ENCODE measurements at regions not wholly inside any gene's neighbourhood (a gene's known extent, or its start where the extent isn't known, plus 50 kb on each side); places are given as distances from the start of the nearest gene placed in this dataset.
"Not testable (repeated sequence)": the region's sequence is repeated elsewhere in the genome, so short reads cannot be mapped to it uniquely, and the experiment has no call there.

DNA sequence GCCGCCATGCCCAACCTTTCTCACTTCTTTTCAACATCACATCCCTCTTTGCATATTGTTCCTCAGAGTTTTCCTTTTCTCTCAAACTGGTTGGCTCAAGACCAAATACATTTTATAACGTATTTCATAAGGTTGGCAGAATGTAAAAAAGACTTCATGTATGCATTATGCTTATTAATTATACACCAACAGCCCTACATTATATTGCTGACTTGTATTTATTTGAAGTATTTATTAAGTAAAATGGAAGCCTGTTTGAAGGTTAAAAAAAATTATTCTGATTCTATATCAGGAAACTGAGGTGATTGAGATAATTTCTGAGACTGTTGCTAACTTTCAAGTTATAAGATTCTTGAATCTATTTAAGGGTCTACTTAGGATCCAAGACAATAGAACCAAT, 208.0 kb upstream of the KCNH7 start:
- DNase-seq = no peak

- no peak for DNase-seq
Observed at GRCh38 chr2:163045830-163046229, 207.3 kb upstream of the KCNH7 start.

- DNase-seq = peak; percentile 42
Observed at GRCh38 chr2:163044114-163044513, 205.5 kb upstream of the KCNH7 start.

- no peak for DNase-seq
Observed at GRCh38 chr2:163043201-163043600, 204.6 kb upstream of the KCNH7 start.

- no peak for DNase-seq
Observed at GRCh38 chr2:163039266-163039665, 200.7 kb upstream of the KCNH7 start.

DNA sequence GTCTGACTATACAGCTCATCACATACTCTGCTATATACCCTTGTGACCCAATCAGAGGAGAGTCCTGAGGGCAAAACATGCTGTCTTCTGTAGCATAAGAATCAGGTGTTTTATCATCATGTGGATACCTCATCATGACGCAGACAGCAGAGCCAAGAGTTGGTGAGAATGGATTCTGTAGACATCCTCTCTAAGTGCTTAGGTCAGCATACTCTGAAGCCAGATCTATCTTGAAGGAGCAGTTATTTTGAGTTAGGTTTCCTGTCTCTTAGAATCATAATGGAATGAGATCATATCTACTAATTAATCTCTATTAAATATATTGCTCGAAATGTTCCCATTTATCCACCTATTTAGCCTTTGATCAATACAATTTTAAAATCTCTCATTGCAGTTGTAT, 190.2 kb upstream of the KCNH7 start:
- DNase-seq = no peak

- DNase-seq = not testable (repeated sequence)
Observed at GRCh38 chr2:163026136-163026775, 187.7 kb upstream of the KCNH7 start.

DNA sequence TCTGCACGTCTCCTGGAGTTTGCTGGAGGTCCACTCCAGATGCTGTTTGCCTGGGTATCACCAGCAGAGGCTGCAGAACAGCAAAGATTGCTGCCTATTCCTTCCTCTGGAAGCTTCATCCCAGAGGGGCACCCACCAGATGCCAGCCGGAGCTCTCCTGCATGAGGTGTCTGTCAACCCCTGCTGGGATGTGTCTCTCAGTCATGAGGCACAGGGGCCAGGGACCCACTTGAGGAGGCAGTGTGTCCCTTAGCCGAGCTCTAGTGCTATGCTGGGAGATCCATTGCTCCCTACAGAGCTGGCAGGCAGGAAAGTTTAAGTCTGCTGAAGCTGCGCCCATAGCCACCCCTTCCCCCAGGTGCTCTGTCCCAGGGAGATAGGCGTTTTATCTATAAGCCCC, 178.3 kb upstream of the KCNH7 start:
- DNase-seq = not testable (repeated sequence)

- no peak for DNase-seq
Observed at GRCh38 chr2:163011000-163011399, 172.4 kb upstream of the KCNH7 start.

- DNase-seq = no peak
Observed at GRCh38 chr2:163008642-163009041, 170.1 kb upstream of the KCNH7 start.

DNA sequence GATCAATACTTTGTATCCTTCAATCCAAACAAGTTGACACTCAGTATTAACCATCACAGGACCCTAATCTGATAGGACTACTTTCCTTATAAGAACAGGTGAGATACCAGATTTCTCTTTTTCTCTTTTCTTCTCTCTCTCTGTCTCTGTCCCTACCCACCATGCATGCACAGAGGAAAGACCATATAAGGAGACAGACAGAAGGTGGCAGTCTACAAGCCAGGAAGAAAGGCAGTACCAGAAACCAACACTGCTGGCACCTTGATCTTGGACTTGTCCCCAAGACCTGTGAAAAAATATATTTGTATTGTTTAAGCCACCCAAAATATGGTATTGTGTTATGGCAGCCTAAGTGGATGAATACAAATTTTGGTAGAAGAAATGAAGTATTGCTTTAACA, 156.2 kb upstream of the KCNH7 start:
- DNase-seq = no peak

- DNase-seq = no peak
Observed at GRCh38 chr2:162992828-162993227, 154.3 kb upstream of the KCNH7 start.

GRCh38 chr2:162989507-162989906, 150.9 kb upstream of the KCNH7 start:
- peak; percentile 48 for DNase-seq

DNA sequence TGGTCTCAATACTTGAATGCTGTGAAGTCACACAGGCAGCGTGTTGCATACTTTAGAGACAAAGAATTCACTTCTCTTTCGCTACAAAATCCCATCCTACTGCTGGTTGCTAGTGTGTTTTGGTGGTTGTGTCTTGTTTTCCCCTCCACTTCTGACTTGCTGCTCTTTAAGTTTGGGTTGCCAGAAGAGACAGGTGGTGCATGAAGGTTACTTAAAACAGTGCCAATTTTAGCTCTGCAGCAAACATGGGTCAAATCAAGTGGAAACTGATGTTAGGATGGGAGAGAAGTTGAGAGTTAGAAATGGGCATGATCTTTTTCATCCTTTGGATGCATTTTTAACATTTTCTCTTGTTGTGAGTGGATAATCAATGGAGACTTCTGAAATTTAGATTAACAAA, 136.2 kb upstream of the KCNH7 start:
- peak; percentile 55 for DNase-seq

- no peak for DNase-seq
Observed at GRCh38 chr2:162972383-162972782, 133.8 kb upstream of the KCNH7 start.

- no peak for DNase-seq
Observed at GRCh38 chr2:162968306-162968705, 129.7 kb upstream of the KCNH7 start.

DNA sequence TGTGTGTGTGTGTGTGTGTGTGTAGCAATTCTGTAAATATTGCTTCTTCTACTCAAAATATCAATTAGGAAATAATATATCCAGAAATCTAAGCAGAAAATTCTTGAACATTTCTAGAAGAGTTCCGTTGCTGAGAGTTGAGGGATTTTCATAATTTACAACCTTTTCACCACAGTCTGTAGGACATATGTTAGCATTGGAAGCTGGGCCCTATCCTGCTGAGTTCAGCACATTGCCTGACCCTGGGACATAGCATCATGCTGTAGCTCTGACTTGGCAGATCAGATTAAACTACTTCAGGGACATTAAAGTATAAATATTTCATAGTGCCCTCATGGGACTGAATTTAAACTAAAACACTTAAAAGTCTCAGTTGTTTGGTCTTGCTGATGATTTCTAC, 129.2 kb upstream of the KCNH7 start:
- no peak for DNase-seq

- DNase-seq = peak; percentile 33
Observed at GRCh38 chr2:162967147-162967546, 128.6 kb upstream of the KCNH7 start.

GRCh38 chr2:162965191-162965590, 126.6 kb upstream of the KCNH7 start:
- no peak for DNase-seq

DNA sequence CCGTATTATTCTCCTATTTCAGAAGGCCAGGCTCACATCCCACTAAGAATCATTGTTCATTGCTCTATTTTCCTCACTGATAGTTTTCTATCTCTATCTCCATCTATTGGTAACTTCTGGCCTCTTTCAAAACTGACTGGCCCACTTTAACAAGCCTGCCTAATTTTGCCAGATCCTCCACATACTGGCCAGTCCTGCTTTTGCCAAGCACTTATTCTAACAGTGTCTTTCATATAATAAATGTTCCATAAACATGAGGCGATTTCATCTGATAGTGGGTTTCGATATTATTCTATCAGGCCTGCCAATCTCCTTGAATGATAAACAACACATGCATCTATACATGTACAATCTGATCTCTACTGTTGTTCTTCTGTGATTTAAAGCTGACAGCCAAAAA, 125.9 kb upstream of the KCNH7 start:
- no peak for DNase-seq

DNA sequence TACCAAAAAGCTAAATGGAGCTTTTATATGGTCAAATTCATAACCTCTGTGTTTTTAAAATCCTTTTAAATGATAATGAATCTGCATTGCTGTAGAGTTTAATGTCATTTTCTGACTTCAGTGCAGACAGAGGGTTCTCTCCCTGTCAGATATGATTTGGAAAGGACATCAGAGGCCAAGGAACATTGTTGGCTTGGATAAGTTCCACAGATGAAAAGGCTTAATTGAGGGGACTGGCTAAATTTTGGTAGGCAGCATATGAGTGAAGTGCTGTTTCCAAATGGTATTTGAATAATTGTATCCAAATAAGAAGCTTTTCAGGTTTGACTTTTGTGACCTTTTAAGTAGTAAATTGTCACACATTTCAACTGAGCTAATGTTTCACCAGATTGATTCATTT, 124.6 kb upstream of the KCNH7 start:
- no peak for DNase-seq

DNA sequence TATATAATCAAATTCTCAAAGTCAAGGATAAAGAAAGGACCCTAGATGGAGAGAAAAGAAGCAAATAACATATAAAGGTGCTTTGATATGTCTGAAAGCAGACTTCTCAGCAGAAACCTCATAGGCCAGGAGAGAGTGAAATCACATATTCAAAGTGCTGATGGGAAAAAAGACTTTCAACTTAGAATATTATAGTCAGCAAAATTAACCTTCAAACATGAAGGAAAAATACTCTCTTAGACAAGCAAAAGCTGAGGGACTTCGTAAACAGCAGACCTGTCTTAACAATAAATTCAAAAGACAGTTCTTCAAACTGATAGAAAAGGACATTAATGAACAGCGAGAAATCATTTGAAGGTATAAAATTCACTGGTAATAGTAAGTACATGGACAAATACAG, 107.2 kb upstream of the KCNH7 start:
- DNase-seq = no peak

GRCh38 chr2:162938387-162938786, 99.8 kb upstream of the KCNH7 start:
- DNase-seq = no peak

- DNase-seq = no peak
Observed at GRCh38 chr2:162934191-162934590, 95.6 kb upstream of the KCNH7 start.

DNA sequence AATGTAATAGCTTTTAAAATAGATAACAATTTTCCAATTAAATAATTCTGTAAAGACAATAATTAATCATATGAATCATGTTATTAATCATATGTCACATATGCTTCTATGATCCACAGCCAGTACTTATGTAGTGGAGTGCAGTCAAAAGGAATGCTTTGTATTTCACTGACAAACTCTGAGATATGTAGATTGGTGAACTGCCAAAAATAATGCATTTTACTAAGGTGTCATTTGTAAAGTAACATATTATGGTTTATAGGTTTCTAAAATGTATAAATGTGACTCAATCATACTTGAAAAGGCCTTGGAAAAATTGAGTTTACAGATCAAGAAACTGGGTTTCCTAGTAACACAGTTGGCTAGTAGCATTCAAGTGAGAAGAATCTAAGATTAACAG, 93.8 kb upstream of the KCNH7 start:
- no peak for DNase-seq

DNA sequence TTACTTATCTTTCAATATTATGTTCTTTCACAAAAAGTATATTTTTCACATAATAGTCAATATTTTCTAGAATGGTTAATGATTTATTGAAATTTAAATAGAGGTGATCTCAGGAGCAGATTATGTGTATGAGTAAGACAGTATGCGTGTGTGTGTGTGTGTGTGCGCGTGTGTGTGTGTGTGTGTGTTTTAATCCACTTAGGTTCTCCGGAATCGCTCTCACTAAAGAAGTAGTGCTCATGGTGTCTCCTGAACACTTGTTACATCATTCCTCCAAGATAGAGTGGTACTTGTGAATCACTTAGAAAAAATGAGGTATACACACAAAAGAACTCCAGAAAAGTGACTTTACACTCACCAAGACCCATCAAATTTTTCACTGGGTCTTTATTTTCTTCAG, 91.0 kb upstream of the KCNH7 start:
- DNase-seq = no peak
